ENCODE measurements at regions not wholly inside any gene's neighbourhood (a gene's known extent, or its start where the extent isn't known, plus 50 kb on each side); places are given as distances from the start of the nearest gene placed in this dataset.

GRCh38 chr9:8255850-8256249, 456.3 kb upstream of the DMAC1 start:
- no peak for ATAC-seq (ENCODE audit: low FRiP score in 2 of 2)
- TF ChIP-seq, protein P1, sequence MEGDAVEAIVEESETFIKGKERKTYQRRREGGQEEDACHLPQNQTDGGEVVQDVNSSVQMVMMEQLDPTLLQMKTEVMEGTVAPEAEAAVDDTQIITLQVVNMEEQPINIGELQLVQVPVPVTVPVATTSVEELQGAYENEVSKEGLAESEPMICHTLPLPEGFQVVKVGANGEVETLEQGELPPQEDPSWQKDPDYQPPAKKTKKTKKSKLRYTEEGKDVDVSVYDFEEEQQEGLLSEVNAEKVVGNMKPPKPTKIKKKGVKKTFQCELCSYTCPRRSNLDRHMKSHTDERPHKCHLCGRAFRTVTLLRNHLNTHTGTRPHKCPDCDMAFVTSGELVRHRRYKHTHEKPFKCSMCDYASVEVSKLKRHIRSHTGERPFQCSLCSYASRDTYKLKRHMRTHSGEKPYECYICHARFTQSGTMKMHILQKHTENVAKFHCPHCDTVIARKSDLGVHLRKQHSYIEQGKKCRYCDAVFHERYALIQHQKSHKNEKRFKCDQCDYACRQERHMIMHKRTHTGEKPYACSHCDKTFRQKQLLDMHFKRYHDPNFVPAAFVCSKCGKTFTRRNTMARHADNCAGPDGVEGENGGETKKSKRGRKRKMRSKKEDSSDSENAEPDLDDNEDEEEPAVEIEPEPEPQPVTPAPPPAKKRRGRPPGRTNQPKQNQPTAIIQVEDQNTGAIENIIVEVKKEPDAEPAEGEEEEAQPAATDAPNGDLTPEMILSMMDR (IDR thresholded peaks at IDR 0.05): no peak
- TF ChIP-seq EP300 (IDR thresholded peaks at IDR 0.05) (no peak), POLR2A (IDR thresholded peaks at IDR 0.05) (no peak)
- Histone ChIP-seq H3K4me3 (no peak overlapping the region), H3K9me3 (no peaks in the 10 kb centered on the region), H3K27me3 (no peaks in the 10 kb centered on the region), H3K4me1 (no peaks in the 10 kb centered on the region), H3K27ac (no peak overlapping the region), H3K36me3 (no peaks in the 10 kb centered on the region)
- no peak for DNase-seq

DNA sequence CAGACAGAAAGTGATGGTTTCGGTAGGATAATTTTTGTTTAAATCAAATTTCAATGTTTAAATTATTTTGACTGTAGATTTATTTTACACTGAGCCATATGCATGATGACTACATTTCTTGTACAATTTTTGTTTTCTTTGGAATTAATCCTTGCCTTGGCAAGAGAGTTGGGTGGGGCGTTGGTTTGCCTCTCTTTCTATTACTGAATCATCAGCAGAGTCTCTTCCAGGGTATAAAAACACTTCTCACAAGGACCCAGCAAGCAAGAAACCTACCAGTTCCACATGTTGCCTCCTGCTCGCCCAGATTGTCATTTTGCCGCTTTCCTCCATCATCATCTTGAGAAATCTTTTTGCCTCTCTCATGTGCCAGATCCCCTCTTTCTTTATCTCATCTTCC, 455.0 kb upstream of the DMAC1 start:
- 81 to 90% methylated on average over 4 of the region's 4 CpGs for WGBS, 2 donors
- DNase-seq (no peak), ATAC-seq (ENCODE audit: low FRiP score in 2 of 2) (no peak)
- H3K9me3 ChIP-seq: no peaks in the 10 kb centered on the region
- no peak for TF ChIP-seq EP300 (IDR thresholded peaks at IDR 0.05)
- no peak overlapping the region for H3K27ac ChIP-seq
- H3K27me3 ChIP-seq: no peaks in the 10 kb centered on the region
- H3K4me3 ChIP-seq: no peak overlapping the region
- no peaks in the 10 kb centered on the region for H3K4me1 ChIP-seq
- H3K36me3 ChIP-seq: no peaks in the 10 kb centered on the region

- no peak for ATAC-seq (ENCODE audit: low FRiP score in 2 of 2)
- no peak overlapping the region for H3K27ac ChIP-seq
- no peaks in the 10 kb centered on the region for H3K4me1 ChIP-seq
- WGBS, 2 donors: 86 to 94% methylated on average over 4 of the region's 4 CpGs
- H3K4me3 ChIP-seq: no peak overlapping the region
- H3K36me3 ChIP-seq: no peaks in the 10 kb centered on the region
- H3K27me3 ChIP-seq: no peaks in the 10 kb centered on the region
- no peak for DNase-seq
- H3K9me3 ChIP-seq: no peaks in the 10 kb centered on the region
- no peak for TF ChIP-seq EP300 (IDR thresholded peaks at IDR 0.05)
- TF ChIP-seq, protein P1 (IDR thresholded peaks at IDR 0.05): no peak
These were observed 452.9 kb upstream of the DMAC1 start for GRCh38 chr9:8252445-8252844.

- TF ChIP-seq EP300 (IDR thresholded peaks at IDR 0.05): no peak
- TF ChIP-seq, protein P1 (IDR thresholded peaks at IDR 0.05): no peak
- TF ChIP-seq POLR2A (IDR thresholded peaks at IDR 0.05): no peak
- no peak for TF ChIP-seq POLR2AphosphoS5 (IDR thresholded peaks at IDR 0.05)
- ATAC-seq (ENCODE audit: low FRiP score in 2 of 2): no peak
- H3K4me1 ChIP-seq: no peaks in the 10 kb centered on the region
- H3K9me3 ChIP-seq: no peaks in the 10 kb centered on the region
- no peak for DNase-seq
- H3K27ac ChIP-seq: no peak overlapping the region
- H3K36me3 ChIP-seq: no peaks in the 10 kb centered on the region
- H3K27me3 ChIP-seq: no peaks in the 10 kb centered on the region
- no peak overlapping the region for H3K4me3 ChIP-seq
These were observed 452.0 kb upstream of the DMAC1 start for GRCh38 chr9:8251566-8251965.

DNA sequence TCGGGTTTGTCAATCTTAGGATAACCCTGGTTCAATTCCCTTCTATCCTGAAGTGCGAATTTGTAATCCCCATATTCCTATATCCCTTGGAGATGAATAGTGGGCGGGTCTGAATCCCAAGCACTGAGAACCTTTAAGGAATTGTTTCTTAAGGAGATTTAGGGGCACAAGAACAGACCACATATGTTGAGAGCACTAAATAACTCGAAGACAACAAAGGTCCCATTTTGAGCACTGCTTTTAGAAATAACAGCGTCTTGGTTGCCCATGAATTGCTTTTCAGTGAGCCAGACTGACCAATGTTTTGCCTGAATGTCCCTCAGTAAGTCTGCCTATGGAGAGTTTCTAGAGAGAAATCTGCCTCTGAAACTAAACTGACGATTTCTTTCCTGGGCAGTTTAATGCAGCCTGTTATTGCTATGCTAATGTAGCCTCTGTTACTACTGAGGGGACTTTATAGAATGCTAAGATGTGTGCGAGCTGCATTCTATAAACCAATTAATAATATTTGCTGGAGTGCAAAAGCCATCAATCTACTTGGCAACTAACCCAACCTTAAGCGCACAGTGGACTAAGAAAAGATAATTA, 445.0 kb upstream of the DMAC1 start:
- TF ChIP-seq, protein P1 (IDR thresholded peaks at IDR 0.05): no peak
- TF ChIP-seq POLR2A (IDR thresholded peaks at IDR 0.05): no peak
- no peak for ATAC-seq (ENCODE audit: low FRiP score in 2 of 2)

More for the DNA sequence above, 445.0 kb upstream of the DMAC1 start:
- Histone ChIP-seq H3K4me1 (no peaks in the 10 kb centered on the region), H3K27me3 (no peaks in the 10 kb centered on the region), H3K36me3 (no peaks in the 10 kb centered on the region), H3K4me3 (no peak overlapping the region), H3K27ac (no peak overlapping the region), H3K9me3 (no peaks in the 10 kb centered on the region)
- 84 to 87% methylated on average over 8 of the region's 8 CpGs for WGBS, 2 donors
- no peak for DNase-seq
